A673 (cell line): ENCODE measurements at regions not wholly inside any gene's neighbourhood (a gene's known extent, or its start where the extent isn't known, plus 50 kb on each side); places are given as distances from the start of the nearest gene placed in this dataset.

Experiments
- BruUV-seq: library from RNA; stranded (reverse); fragments of 400-500 nt; replicated peaks from 2 replicates; lab custom pipeline; 2021; lab: Mats Ljungman, UMichigan
- CTCF ChIA-PET: fragments of 300-600 bp; sonication (Branson Sonifier 250); formaldehyde crosslinking; loops from one replicate; lab custom pipeline; 2022; ENCODE audit warnings: antibody characterized with exemption; lab: Charles Lee
- POLR2A ChIA-PET: fragments of 300-600 bp; sonication (Branson Sonifier 250); formaldehyde crosslinking; loops from one replicate; lab custom pipeline; 2022; ENCODE audit warnings: antibody characterized with exemption; ENCODE audit not compliant: low non-redundant PET; lab: Charles Lee
- DNase-seq: peaks from one replicate; pipeline ENCODE4 v3.0.0-alpha.2; 2015; ENCODE audit warnings: low spot score
- H3K27ac ChIP-seq: fragments of 200-600 bp; sonication (generic); 2 replicates; pipeline ENCODE4 v1.5.1; 2016; ENCODE audit warnings: mixed run types, low read depth, mild to moderate bottlenecking, mixed read lengths, antibody characterized with exemption, low read length; ENCODE audit not compliant: poor library complexity, severe bottlenecking
- H3K27me3 ChIP-seq: fragments of 200-600 bp; sonication (generic); replicated peaks from 2 replicates; pipeline ENCODE4 v1.6.1; 2017; ENCODE audit warnings: mixed run types, low read depth, mild to moderate bottlenecking, mixed read lengths, antibody characterized with exemption, low read length; ENCODE audit not compliant: insufficient read depth, poor library complexity
- H3K36me3 ChIP-seq: fragments of 200-600 bp; sonication (generic); 2 replicates; pipeline ENCODE4 v1.6.1; 2016; ENCODE audit warnings: mixed run types, mild to moderate bottlenecking, mixed read lengths, antibody characterized with exemption, low read length; ENCODE audit not compliant: insufficient read depth, poor library complexity, severe bottlenecking
- H3K4me1 ChIP-seq: fragments of 200-600 bp; sonication (generic); 2 replicates; pipeline ENCODE4 v1.6.1; 2017; ENCODE audit warnings: mixed run types, mild to moderate bottlenecking, mixed read lengths, antibody characterized with exemption, low read length; ENCODE audit not compliant: insufficient read depth, poor library complexity, severe bottlenecking
- H3K4me3 ChIP-seq: fragments of 200-600 bp; sonication (generic); 2 replicates; pipeline ENCODE4 v1.5.1; 2016; ENCODE audit warnings: low read depth, mixed run types, mild to moderate bottlenecking, mixed read lengths, low read length; ENCODE audit not compliant: poor library complexity, severe bottlenecking
- H3K9me3 ChIP-seq: fragments of 200-600 bp; sonication (generic); 2 replicates; pipeline ENCODE4 v1.6.1; 2016; ENCODE audit warnings: mixed run types, low read depth, mild to moderate bottlenecking, mixed read lengths, antibody characterized with exemption, low read length; ENCODE audit not compliant: poor library complexity, severe bottlenecking
- EZH2 ChIP-seq: fragments of 200-600 bp; sonication (generic); IDR thresholded peaks from 2 replicates; pipeline ENCODE4 v1.6.1; 2017; ENCODE audit warnings: borderline replicate concordance, low read depth, mild to moderate bottlenecking, mixed read lengths, antibody characterized with exemption, low read length; ENCODE audit not compliant: poor library complexity, severe bottlenecking
- intact Hi-C: fragments of 100-400 bp; cut with micrococcal nuclease; formaldehyde crosslinking; loops from one replicate; pipeline ENCODE4 v1.10.0; 2022; ENCODE audit not compliant: unreplicated experiment
- TF ChIP-seq, protein P1 (sequence below): fragments of 300-800, 200-600 bp; sonication (generic); conservative IDR thresholded peaks from 2 replicates; pipeline ENCODE4 v1.5.1; 2017; ENCODE audit warnings: low read depth, mild to moderate bottlenecking, antibody characterized with exemption, low read length, moderate library complexity, mixed read lengths

GRCh38 chr2:49569176-49569575, 414.9 kb upstream of the FSHR start:
- ChIA-PET CTCF (no interaction called here), POLR2A (no interaction called here)
- Histone ChIP-seq H3K9me3 (no peaks in the 10 kb centered on the region), H3K36me3 (no peaks in the 10 kb centered on the region), H3K27me3 (no peaks in the 10 kb centered on the region), H3K4me1 (no peaks in the 10 kb centered on the region), H3K4me3 (no peak overlapping the region), H3K27ac (no peak overlapping the region)
- intact Hi-C loops, result no loop called here
- DNase-seq, result no peak
- no TSS peak for BruUV-seq
- TF ChIP-seq EZH2, result no peak
- TF ChIP-seq, protein P1, sequence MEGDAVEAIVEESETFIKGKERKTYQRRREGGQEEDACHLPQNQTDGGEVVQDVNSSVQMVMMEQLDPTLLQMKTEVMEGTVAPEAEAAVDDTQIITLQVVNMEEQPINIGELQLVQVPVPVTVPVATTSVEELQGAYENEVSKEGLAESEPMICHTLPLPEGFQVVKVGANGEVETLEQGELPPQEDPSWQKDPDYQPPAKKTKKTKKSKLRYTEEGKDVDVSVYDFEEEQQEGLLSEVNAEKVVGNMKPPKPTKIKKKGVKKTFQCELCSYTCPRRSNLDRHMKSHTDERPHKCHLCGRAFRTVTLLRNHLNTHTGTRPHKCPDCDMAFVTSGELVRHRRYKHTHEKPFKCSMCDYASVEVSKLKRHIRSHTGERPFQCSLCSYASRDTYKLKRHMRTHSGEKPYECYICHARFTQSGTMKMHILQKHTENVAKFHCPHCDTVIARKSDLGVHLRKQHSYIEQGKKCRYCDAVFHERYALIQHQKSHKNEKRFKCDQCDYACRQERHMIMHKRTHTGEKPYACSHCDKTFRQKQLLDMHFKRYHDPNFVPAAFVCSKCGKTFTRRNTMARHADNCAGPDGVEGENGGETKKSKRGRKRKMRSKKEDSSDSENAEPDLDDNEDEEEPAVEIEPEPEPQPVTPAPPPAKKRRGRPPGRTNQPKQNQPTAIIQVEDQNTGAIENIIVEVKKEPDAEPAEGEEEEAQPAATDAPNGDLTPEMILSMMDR, result no peak

- no peaks in the 10 kb centered on the region for H3K36me3 ChIP-seq
- ChIA-PET POLR2A (no interaction called here), CTCF (no interaction called here)
- no peaks in the 10 kb centered on the region for H3K9me3 ChIP-seq
- intact Hi-C loops, result no loop called here
- TF ChIP-seq EZH2, result no peak
- TF ChIP-seq, protein P1, result no peak
- H3K27me3 ChIP-seq, result no peaks in the 10 kb centered on the region
- no peaks in the 10 kb centered on the region for H3K4me1 ChIP-seq
- no peak overlapping the region for H3K4me3 ChIP-seq
- DNase-seq, result no peak
- BruUV-seq, result no TSS peak
- H3K27ac ChIP-seq, result no peak overlapping the region
These were observed 413.7 kb upstream of the FSHR start for GRCh38 chr2:49567811-49568600.

- DNase-seq, result no peak
- Histone ChIP-seq H3K4me1 (no peaks in the 10 kb centered on the region), H3K27me3 (no peaks in the 10 kb centered on the region), H3K4me3 (no peak overlapping the region), H3K36me3 (no peaks in the 10 kb centered on the region), H3K9me3 (no peaks in the 10 kb centered on the region), H3K27ac (no peak overlapping the region)
- ChIA-PET CTCF (no interaction called here), POLR2A (no interaction called here)
- BruUV-seq, result no TSS peak
- TF ChIP-seq, protein P1, result no peak
- no peak for TF ChIP-seq EZH2
- intact Hi-C loops, result no loop called here
These were observed 412.7 kb upstream of the FSHR start for GRCh38 chr2:49567021-49567420.
